Lung (tissue), 11 donors: ENCODE measurements at regions not wholly inside any gene's neighbourhood (a gene's known extent, or its start where the extent isn't known, plus 50 kb on each side); places are given as distances from the start of the nearest gene placed in this dataset.
A peak's percentile ranks its signal among the peaks of the same experiment; 100 is the strongest.
"Not testable (repeated sequence)": the region's sequence is repeated elsewhere in the genome, so short reads cannot be mapped to it uniquely, and the experiment has no call there.

Experiments
- ATAC-seq: fragments of 200-7000 bp; cut with Tn5 transposase; one replicate; pipeline ENCODE4 v1.9.1; 2020; ENCODE audit warnings: moderate number of reproducible peaks; ENCODE audit not compliant: insufficient read depth, low FRiP score
- DNase-seq, 3 donors: peaks; one replicate each; pipeline ENCODE4 v3.0.0-alpha.2; 2013 to 2017
- H3K27ac ChIP-seq, 2 donors: one replicate each; pipeline ENCODE4 v1.5.1; 2013; ENCODE audit warnings: mild to moderate bottlenecking in 2 of 2, moderate library complexity in 2 of 2, control low read depth in 1 of 2, inconsistent platforms in 1 of 2, low read depth in 1 of 2, low read length in 1 of 2
- H3K27me3 ChIP-seq, 3 donors: one replicate each; pipeline ENCODE4 v1.5.1; 2013; ENCODE audit warnings: low read length in 2 of 3; ENCODE audit not compliant: control insufficient read depth in 3 of 3, insufficient read depth in 3 of 3
- H3K36me3 ChIP-seq, 4 donors: one replicate each; pipeline ENCODE4 v1.5.1; 2013; ENCODE audit warnings: low read length in 4 of 4, mild to moderate bottlenecking in 1 of 4, moderate library complexity in 1 of 4; ENCODE audit not compliant: control insufficient read depth in 4 of 4, insufficient read depth in 4 of 4
- H3K4me1 ChIP-seq, 5 donors: one replicate each; pipeline ENCODE4 v1.5.1; 2013; ENCODE audit warnings: low read length in 5 of 5, mild to moderate bottlenecking in 2 of 5, moderate library complexity in 1 of 5; ENCODE audit not compliant: control insufficient read depth in 5 of 5, insufficient read depth in 5 of 5
- H3K4me3 ChIP-seq: one replicate; pipeline ENCODE4 v1.5.1; 2013; ENCODE audit warnings: mild to moderate bottlenecking, control low read depth, moderate library complexity
- H3K9ac ChIP-seq, 2 donors: one replicate each; pipeline ENCODE4 v1.5.1; 2013; ENCODE audit warnings: low read length in 2 of 2, control low read depth in 1 of 2; ENCODE audit not compliant: insufficient read depth in 1 of 2
- H3K9me3 ChIP-seq, 4 donors: one replicate each; pipeline ENCODE4 v1.5.1; 2013; ENCODE audit warnings: low read length in 3 of 4, mild to moderate bottlenecking in 1 of 4, moderate library complexity in 1 of 4; ENCODE audit not compliant: control insufficient read depth in 4 of 4, insufficient read depth in 3 of 4
- WGBS, 2 donors: extraction: QIAGEN DNeasy Blood & Tissue Kit; methylation state at CpG; one replicate each; pipeline ENCODE4 v1.1.7; 2013; 5-methylcytosine and 5-hydroxymethylcytosine counted together
- TF ChIP-seq, protein P1 (sequence below): IDR thresholded peaks from 2 replicates; pipeline ENCODE4 v1.5.1; 2012; ENCODE audit warnings: mild to moderate bottlenecking; ENCODE audit errors: control extremely low read depth, extremely low read depth
- donor health status: control.
- donor health status: control.
- donor health status: Bipolar disorder and iron deficiency.
- donor health status: healthy.
- donor health status: DM: yes; HTN: yes; CAD: no.

DNA sequence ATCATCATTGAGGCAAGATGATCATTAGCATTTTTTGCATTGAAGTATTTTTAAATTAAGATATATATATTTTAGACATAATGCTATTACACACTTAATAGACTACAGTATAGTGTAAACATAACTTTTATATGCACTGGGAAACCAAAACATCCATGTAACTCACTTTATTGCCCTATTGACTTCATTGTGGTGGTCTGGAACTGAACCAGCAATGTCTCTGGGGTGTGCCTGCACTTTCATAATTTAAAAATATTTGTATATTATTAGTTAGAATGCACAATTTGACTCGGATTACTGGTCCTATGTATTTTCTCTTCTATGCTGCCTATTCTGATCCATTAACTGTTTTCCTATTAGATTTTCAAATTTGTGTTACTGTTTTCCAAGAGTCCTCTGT, 109.1 kb upstream of the SPATA12 start:
- Histone ChIP-seq H3K4me3 (no peak overlapping the region), H3K27ac (no peak overlapping the region), H3K36me3 (no peaks in the 10 kb centered on the region), H3K9me3 (no peaks in the 10 kb centered on the region), H3K27me3 (no peaks in the 10 kb centered on the region), H3K9ac (no peak overlapping the region), H3K4me1 (peaks cover 0 to 21% (median 0%) of the 10 kb centered on the region in 5 donors)
- no peak for ATAC-seq
- TF ChIP-seq, protein P1, sequence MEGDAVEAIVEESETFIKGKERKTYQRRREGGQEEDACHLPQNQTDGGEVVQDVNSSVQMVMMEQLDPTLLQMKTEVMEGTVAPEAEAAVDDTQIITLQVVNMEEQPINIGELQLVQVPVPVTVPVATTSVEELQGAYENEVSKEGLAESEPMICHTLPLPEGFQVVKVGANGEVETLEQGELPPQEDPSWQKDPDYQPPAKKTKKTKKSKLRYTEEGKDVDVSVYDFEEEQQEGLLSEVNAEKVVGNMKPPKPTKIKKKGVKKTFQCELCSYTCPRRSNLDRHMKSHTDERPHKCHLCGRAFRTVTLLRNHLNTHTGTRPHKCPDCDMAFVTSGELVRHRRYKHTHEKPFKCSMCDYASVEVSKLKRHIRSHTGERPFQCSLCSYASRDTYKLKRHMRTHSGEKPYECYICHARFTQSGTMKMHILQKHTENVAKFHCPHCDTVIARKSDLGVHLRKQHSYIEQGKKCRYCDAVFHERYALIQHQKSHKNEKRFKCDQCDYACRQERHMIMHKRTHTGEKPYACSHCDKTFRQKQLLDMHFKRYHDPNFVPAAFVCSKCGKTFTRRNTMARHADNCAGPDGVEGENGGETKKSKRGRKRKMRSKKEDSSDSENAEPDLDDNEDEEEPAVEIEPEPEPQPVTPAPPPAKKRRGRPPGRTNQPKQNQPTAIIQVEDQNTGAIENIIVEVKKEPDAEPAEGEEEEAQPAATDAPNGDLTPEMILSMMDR = no peak
- peak; percentile 44 to 84 (median 79) for DNase-seq
- 55 to 76% methylated on average over 1 of the region's 1 CpG for WGBS, 2 donors

DNA sequence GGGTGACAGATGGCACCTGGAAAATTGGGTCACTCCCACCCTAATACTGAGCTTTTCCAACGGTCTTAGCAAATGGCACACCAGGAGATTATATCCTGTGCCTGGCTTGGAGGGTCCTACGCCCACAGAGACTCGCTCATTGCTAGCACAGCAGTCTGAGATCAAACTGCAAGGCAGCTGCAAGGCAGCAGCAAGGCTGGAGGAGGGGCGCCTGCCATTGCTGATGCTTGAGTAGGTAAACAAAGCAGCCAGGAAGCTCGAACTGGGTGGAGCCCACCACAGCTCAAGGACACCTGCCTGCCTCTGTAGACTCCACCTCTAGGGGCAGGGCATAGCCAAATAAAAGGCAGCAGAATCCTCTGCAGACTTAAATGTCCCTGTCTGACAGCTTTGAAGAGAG, 115.1 kb upstream of the SPATA12 start:
- H3K9ac ChIP-seq, H3K36me3 ChIP-seq, H3K4me1 ChIP-seq, H3K9me3 ChIP-seq, ATAC-seq, H3K4me3 ChIP-seq, H3K27me3 ChIP-seq, DNase-seq, H3K27ac ChIP-seq: not testable (repeated sequence)
- whole genome bisulfite sequencing, 2 donors = 75 to 88% methylated on average over 5 of the region's 5 CpGs

DNA sequence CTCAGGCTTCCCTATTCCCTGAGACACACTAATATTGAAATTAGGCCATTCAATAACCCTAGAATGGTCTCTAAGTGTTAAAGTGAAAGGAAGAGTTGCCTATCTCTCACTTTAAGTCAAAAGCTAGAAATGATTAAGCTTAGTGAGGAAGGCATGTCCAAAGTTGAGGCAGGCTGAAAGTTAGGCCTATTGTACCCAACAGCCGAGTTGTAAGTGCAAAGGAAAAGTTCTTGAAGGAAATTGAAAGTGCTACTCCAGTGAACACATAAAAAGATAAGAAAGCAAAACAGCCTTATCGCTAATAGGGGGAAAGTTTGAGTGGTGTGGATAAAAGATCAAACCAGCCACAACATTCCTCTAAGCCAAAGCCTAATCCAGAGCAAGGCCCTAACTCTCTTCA, 117.9 kb upstream of the SPATA12 start:
- 54 to 72% methylated on average over 2 of the region's 2 CpGs for WGBS, 2 donors
- Histone ChIP-seq H3K27ac (no peak overlapping the region), H3K4me3 (no peak overlapping the region), H3K36me3 (no peaks in the 10 kb centered on the region), H3K4me1 (peaks cover 0 to 9% (median 0%) of the 10 kb centered on the region in 5 donors), H3K9me3 (peaks cover 0 to 4% (median 0%) of the 10 kb centered on the region in 4 donors), H3K27me3 (no peaks in the 10 kb centered on the region), H3K9ac (no peak overlapping the region)
- DNase-seq (peak in 1 of 3 donors; percentile 33), ATAC-seq (no peak)
- TF ChIP-seq, protein P1 = no peak

DNA sequence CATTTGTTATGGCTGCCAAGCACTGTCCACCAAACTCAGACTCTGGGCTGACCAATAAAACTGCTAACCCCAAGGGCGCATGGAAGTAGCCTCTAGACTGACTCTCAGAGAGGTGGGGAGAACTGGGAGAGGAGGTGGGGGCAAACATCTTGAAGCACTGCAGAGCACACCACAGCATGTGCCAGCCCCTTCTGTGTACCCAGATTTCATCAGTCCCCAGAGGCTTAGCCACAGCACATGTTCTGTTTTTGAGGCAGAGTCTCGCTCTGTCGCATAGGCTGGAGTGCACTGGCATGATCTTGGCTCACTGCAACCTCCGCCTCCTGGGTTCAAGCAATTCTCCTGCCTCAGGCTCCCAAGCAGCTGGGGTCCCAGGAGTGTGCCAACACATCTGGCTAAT, 119.5 kb upstream of the SPATA12 start:
- no peak overlapping the region for H3K27ac ChIP-seq
- DNase-seq (no peak), ATAC-seq (no peak)
- TF ChIP-seq, protein P1 = no peak
- H3K9me3 ChIP-seq = peaks cover 0 to 4% (median 0%) of the 10 kb centered on the region in 4 donors
- peaks cover 0 to 9% (median 0%) of the 10 kb centered on the region in 5 donors for H3K4me1 ChIP-seq
- H3K9ac ChIP-seq = no peak overlapping the region
- 94 to 96% methylated on average over 4 of the region's 4 CpGs for WGBS, 2 donors
- no peaks in the 10 kb centered on the region for H3K36me3 ChIP-seq
- no peak overlapping the region for H3K4me3 ChIP-seq
- H3K27me3 ChIP-seq = no peaks in the 10 kb centered on the region
